HG03064 (cell line): ENCODE measurements at regions not wholly inside any gene's neighbourhood (a gene's known extent, or its start where the extent isn't known, plus 50 kb on each side); places are given as distances from the start of the nearest gene placed in this dataset.

Experiments
- ATAC-seq: cut with Tn5 transposase; IDR thresholded peaks from one replicate; pipeline ENCODE4 v1.9.1; 2021; ENCODE audit warnings: low read depth; ENCODE audit not compliant: unreplicated experiment

GRCh38 chr2:204298404-204298803 is 246.9 kb upstream of the PARD3B start:
- ATAC-seq: no peak

DNA sequence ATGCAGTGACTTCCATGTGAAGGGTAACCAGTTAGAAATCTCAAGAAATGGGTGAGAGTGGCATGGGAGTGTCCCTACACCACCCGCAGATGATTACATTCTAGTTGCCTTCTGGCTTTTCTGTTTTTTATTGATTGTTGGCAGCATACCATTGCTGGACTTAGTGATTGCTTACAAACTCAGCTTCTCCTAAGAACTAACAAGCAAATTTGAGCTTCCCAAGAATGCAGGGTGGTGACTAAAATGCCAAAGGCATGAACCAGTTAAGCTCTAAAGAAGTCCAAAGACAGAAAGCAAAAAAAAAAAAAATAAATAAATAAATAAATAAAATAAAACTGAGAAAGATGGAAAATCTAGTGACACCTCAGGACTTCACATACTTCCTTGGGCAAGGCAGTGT is 245.5 kb upstream of the PARD3B start:
- no peak for ATAC-seq

DNA sequence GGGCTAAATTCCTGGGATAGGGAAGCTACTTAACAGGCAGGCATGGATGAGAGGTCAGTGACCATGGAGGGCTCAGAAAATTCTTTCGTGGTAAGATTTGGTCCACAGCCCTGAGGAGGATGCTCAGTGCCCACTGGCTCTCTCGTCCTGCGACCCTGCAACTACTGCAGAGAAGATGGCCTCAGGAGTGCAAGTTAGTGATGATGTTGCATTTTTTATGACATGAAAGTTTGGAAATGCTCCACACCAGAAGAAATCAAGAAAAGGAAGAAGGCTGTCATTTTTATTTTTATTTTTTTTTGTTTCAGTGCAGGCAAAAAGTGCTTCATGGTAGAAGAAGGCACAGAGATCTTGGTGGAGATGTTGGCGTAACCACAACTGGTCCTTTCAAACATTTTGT is 238.6 kb upstream of the PARD3B start:
- no peak for ATAC-seq

- ATAC-seq: no peak
These were observed 233.2 kb upstream of the PARD3B start for GRCh38 chr2:204312105-204312504.

DNA sequence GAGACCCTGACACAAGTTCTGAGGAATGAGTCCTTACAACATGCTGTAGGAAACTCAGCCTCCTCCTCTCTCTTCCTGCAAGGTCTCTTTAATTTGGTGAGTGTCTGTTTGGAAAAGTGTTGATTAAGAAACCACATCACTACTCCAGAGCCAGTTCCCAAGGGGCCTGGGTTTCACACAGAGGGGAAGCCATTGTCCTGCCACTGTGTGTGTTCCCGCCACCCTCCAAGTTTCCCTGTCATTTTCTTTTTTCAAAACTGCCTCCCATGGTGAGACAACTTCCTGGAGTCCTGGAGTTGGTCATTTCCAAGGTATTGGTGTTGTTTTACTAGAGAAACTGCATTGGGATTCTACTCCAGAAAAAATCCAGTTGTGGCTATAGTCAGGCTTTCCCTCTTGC is 232.0 kb upstream of the PARD3B start:
- ATAC-seq: no peak

DNA sequence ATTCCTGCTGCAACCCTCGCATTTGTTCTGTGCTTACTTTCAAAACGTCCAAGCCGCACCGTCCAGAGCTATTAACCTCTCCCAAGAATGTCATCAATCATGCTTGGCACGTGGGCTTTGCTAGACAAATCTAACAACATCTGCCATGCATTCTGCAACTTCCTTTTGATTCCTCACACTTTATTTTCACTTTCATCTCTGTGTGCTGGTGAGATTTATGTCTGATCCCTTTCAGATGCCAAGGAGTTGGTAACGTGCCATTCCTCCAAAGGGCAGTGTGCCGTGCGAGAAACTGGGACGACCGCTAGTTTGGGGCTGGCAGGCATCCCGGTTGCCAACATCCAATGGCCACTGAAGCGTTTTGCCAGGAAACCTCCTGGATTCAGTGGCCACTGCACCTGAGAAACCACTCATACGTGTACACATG is 230.0 kb upstream of the PARD3B start:
- no peak for ATAC-seq

DNA sequence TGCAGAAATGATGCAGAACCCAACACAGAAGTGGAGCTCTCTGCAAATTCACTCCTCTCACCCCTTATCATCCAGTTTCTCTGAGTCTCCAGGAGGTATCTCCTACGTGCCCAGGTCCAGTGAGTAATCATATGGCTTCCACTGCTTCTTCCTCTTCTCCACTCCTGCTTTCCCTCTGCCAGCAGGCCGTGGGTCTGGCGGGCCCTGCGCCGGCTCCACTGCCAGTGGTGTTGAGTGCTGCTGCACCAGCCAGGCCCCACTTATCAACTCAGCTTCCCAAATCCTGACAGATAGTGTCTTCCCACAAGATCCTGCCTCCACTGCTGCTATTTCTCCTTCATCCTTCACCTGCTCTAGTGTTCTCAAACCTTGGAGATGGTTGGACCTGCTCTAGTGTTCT is 227.6 kb upstream of the PARD3B start:
- no peak for ATAC-seq

GRCh38 chr2:204321027-204321800 is 224.1 kb upstream of the PARD3B start:
- no peak for ATAC-seq

- ATAC-seq: no peak
These were observed 223.1 kb upstream of the PARD3B start for GRCh38 chr2:204321910-204322751.

DNA sequence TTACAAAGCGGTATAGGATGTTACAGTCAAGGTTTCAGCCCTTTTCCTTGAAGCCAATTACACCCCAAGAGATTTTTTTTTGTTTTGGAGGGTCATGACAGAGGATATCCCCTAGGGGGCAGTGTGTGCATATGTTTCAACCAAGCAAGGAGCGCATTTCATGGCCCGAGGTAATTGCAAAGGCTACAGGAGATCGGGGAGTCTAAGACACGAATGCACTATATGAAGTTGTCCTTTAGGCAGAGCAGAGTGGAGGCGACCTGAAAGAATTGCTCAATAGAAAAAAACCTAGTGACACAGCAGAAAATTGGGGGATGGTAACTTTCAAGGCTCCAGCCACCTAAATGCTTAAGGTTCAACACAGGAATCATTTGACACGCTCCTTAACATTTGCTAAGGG is 219.8 kb upstream of the PARD3B start:
- ATAC-seq: peak; percentile 82

DNA sequence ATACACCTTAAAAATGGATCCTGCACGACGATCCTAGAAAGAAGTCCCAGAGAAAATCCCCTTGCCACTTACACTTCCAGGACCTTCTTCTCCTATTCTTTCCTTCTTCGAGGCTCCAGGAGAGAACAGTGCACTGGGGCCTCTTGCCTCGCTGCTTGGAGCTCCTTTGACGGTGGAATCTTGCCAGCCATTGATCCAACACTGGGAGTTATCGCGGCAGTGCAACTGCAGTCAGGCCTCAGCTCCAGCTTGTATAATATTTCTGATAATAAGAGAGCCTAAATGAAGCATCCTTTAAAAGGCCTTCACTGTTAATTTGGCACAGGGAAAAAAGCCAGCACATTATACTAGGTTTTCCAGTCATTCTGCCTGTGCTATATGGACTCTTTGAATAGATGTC is 216.9 kb upstream of the PARD3B start:
- ATAC-seq: no peak

- no peak for ATAC-seq
These were observed 216.3 kb upstream of the PARD3B start for GRCh38 chr2:204329016-204329415.

- ATAC-seq: no peak
These were observed 215.7 kb upstream of the PARD3B start for GRCh38 chr2:204329532-204329931.

GRCh38 chr2:204331180-204331579 is 214.1 kb upstream of the PARD3B start:
- ATAC-seq: no peak

DNA sequence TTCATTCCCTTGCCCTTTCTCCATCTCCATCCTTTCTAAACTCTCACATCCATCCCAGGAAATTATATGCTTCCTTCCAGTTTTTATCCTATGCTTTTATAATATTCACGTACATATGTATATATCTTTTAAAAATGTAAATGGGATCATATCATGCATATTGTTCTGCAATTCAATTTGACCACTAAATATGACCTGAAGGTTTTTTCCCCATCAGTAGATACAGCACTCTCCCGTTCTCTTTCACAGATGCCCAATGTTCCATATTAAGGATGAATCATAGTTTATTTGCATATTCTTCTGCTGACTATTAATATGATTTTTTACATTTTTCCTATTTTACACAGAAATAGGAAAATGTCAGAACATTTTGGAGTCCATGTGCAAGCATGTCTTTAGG is 213.3 kb upstream of the PARD3B start:
- ATAC-seq: no peak

DNA sequence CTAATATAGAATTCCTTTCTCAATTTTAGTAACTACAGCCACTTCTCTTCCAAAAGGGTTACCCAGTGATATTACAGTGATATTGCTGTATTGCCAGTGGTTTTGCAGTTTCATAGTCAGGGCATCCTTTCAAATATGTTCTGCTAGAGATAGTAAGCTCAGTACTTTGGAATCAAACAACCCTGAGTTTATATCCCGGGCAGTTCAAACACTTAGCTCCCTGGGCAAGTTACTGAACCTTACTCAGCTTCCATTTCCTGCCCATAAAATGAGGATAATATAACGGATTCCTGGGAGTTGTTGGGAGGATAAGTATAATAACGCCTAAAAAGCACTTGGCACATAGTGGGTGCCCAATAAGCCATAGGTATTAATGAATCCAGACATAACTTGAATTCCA is 212.6 kb upstream of the PARD3B start:
- no peak for ATAC-seq

- no peak for ATAC-seq
These were observed 211.4 kb upstream of the PARD3B start for GRCh38 chr2:204333861-204334260.

DNA sequence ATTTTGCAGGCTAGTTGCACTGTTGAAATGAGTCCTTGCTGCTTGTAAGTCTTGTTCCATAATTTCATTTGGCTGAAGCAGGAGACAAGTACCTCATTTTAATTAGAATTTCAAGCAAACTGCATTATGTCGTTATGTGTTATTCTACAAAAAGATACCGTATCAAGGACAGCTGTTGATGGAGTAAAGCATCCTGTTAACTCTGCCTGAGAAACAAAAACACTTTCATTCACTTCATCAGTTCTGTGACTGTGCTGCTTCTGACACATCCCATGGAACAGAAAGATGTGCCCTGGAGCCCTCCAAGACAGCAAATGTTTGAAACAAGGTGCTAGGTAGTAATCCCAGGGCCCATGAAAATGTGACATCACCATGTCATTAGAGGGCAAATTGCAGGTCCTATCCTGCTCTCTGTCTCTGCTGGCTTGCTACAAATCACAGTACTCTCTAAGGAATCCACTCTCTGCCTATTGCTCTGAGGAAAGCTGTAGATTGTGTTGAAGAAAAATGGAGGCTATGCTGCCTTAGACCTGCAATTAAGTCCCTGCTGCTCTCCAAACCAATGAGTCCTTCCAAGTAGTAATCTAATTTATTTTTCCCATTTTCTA is 209.7 kb upstream of the PARD3B start:
- no peak for ATAC-seq

DNA sequence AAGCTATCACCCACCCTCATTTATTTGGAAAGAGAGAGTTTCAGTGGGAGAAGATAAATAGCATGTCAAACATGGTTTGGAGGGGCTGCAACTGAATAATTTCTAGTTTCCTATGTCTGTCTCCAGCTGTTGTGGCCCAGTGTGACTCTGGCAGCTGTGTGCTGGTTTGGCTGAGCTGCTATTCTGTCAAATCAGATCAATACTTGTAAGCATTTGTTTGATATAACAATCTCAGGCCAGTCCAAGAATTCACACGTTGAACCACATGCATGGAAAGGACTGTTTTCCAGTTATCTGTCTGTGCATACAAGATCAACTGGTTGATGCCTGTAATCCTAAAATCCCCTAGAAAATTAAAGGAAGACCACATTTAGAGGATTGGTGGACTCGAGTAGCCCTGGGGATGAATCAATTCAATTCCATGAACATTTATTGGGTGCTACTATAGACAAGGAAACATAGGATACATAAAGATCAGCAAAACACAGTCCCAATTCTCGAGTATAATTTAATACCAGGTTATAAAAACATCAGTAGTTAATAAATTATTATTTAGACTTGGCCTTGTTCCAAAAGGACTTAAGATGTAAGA is 209.0 kb upstream of the PARD3B start:
- ATAC-seq: no peak

- ATAC-seq: no peak
These were observed 207.6 kb upstream of the PARD3B start for GRCh38 chr2:204337638-204338037.

DNA sequence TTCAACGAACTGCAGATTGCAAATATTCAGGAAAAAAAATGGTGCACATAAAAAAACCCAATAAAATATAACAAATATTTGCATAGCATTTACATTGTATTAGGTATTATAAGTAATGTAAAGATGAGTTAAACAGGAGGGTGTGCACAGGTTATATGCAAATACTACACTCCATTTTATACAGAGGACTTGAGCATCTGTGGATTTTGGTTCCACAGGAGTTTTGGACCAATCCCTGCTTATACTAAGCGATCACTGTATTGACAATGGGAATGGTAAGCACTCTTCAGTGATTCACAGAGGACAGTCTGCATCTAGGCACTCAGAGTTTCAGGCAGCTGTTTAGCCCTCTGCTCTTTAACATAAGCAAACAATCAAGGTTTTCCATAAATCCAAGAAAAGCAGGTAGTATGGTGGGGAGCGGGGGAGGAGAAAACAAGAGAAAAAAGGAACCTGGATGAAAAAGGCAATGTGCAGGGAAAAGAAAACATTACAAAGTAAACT is 206.0 kb upstream of the PARD3B start:
- no peak for ATAC-seq
